Suprapubic skin (tissue), 4 donors: ENCODE measurements at regions not wholly inside any gene's neighbourhood (a gene's known extent, or its start where the extent isn't known, plus 50 kb on each side); places are given as distances from the start of the nearest gene placed in this dataset.

Source experiments
- DNase-seq, 2 donors: peaks; one replicate each; pipeline ENCODE4 v3.0.0-alpha.2; 2019; ENCODE audit warnings: low spot score in 2 of 2
- H3K27ac ChIP-seq: fragments of 200-600 bp; sonication (generic); one replicate; pipeline ENCODE4 v1.5.1; 2019
- H3K27me3 ChIP-seq: fragments of 200-600 bp; sonication (generic); one replicate; pipeline ENCODE4 v1.5.1; 2019
- H3K36me3 ChIP-seq: fragments of 200-600 bp; sonication (generic); one replicate; pipeline ENCODE4 v1.5.1; 2019
- H3K4me1 ChIP-seq: fragments of 200-600 bp; sonication (generic); one replicate; pipeline ENCODE4 v1.5.1; 2019
- H3K4me3 ChIP-seq: fragments of 200-600 bp; sonication (generic); one replicate; pipeline ENCODE4 v1.5.1; 2019; ENCODE audit warnings: mild to moderate bottlenecking
- H3K9me3 ChIP-seq: fragments of 200-600 bp; sonication (generic); one replicate; pipeline ENCODE4 v1.5.1; 2019
- CTCF ChIP-seq, 2 donors: fragments of 200-600 bp in 1 of 2; fragments of 450-650 bp in 1 of 2; sonication (generic) in 1 of 2; IDR thresholded peaks; one replicate each; pipeline ENCODE4 v1.5.1; 2016 to 2019; ENCODE audit warnings: antibody characterized with exemption in 2 of 2, mild to moderate bottlenecking in 1 of 2, moderate library complexity in 1 of 2
- EP300 ChIP-seq: sonication (generic); formaldehyde crosslinking; IDR thresholded peaks from one replicate; pipeline ENCODE4 v1.6.1; 2017; ENCODE audit warnings: antibody characterized with exemption
- POLR2A ChIP-seq, 2 donors: fragments of 450-650 bp; IDR thresholded peaks; one replicate each; pipeline ENCODE4 v1.6.1; 2017; ENCODE audit warnings: antibody characterized with exemption in 2 of 2, mild to moderate bottlenecking in 2 of 2, moderate library complexity in 2 of 2
- POLR2AphosphoS5 ChIP-seq, 3 donors: sonication (generic); formaldehyde crosslinking; IDR thresholded peaks; one replicate each; pipeline ENCODE4 v1.6.1; 2017; ENCODE audit warnings: antibody characterized with exemption in 3 of 3
- WGBS: methylation state at CpG from one replicate; pipeline ENCODE4 v1.1.5; 2018; 5-methylcytosine and 5-hydroxymethylcytosine counted together

- no peak for DNase-seq
- H3K4me1 ChIP-seq: no peaks in the 10 kb centered on the region
- peaks cover 4% of the 10 kb centered on the region for H3K27me3 ChIP-seq
- WGBS: 75% methylated on average over 4 of the region's 4 CpGs
- H3K9me3 ChIP-seq: no peaks in the 10 kb centered on the region
- H3K4me3 ChIP-seq: no peak overlapping the region
- no peaks in the 10 kb centered on the region for H3K36me3 ChIP-seq
- no peak for TF ChIP-seq POLR2A (IDR thresholded peaks at IDR 0.05)
- no peak for TF ChIP-seq CTCF (IDR thresholded peaks at IDR 0.05)
- no peak for TF ChIP-seq POLR2AphosphoS5 (IDR thresholded peaks at IDR 0.05)
- TF ChIP-seq EP300: no peak
- no peak overlapping the region for H3K27ac ChIP-seq
These were observed 66.7 kb downstream of the MARCHF4 start for GRCh38 chr2:216305574-216305973.

- TF ChIP-seq POLR2A (IDR thresholded peaks at IDR 0.05): no peak
- no peak for TF ChIP-seq EP300
- no peak for TF ChIP-seq CTCF (IDR thresholded peaks at IDR 0.05)
- TF ChIP-seq POLR2AphosphoS5 (IDR thresholded peaks at IDR 0.05): no peak
- Histone ChIP-seq H3K4me1 (no peaks in the 10 kb centered on the region), H3K27ac (no peak overlapping the region), H3K27me3 (peaks cover 4% of the 10 kb centered on the region), H3K9me3 (no peaks in the 10 kb centered on the region), H3K36me3 (no peaks in the 10 kb centered on the region), H3K4me3 (no peak overlapping the region)
- no peak for DNase-seq
- WGBS: 91% methylated on average over 3 of the region's 3 CpGs
These were observed 69.2 kb downstream of the MARCHF4 start for GRCh38 chr2:216302981-216303676.

- H3K36me3 ChIP-seq: no peaks in the 10 kb centered on the region
- H3K4me3 ChIP-seq: no peak overlapping the region
- WGBS: 78% methylated on average over 2 of the region's 2 CpGs
- no peaks in the 10 kb centered on the region for H3K9me3 ChIP-seq
- no peak for DNase-seq
- peaks cover 4% of the 10 kb centered on the region for H3K27me3 ChIP-seq
- TF ChIP-seq CTCF (IDR thresholded peaks at IDR 0.05): no peak
- TF ChIP-seq EP300: no peak
- TF ChIP-seq POLR2AphosphoS5 (IDR thresholded peaks at IDR 0.05): no peak
- TF ChIP-seq POLR2A (IDR thresholded peaks at IDR 0.05): no peak
- H3K4me1 ChIP-seq: peaks cover 4% of the 10 kb centered on the region
- H3K27ac ChIP-seq: no peak overlapping the region
These were observed 71.4 kb downstream of the MARCHF4 start for GRCh38 chr2:216300906-216301305.

GRCh38 chr2:216299588-216299987 lies 72.7 kb downstream of the MARCHF4 start:
- TF ChIP-seq POLR2AphosphoS5 (IDR thresholded peaks at IDR 0.05) (no peak), CTCF (IDR thresholded peaks at IDR 0.05) (no peak), POLR2A (IDR thresholded peaks at IDR 0.05) (no peak), EP300 (no peak)
- 70% methylated on average over 1 of the region's 1 CpG for WGBS
- DNase-seq: no peak
- H3K27ac ChIP-seq: no peak overlapping the region
- no peak overlapping the region for H3K4me3 ChIP-seq
- H3K36me3 ChIP-seq: no peaks in the 10 kb centered on the region
- peaks cover 11% of the 10 kb centered on the region for H3K4me1 ChIP-seq
- H3K27me3 ChIP-seq: peaks cover 4% of the 10 kb centered on the region
- no peaks in the 10 kb centered on the region for H3K9me3 ChIP-seq

- TF ChIP-seq CTCF (IDR thresholded peaks at IDR 0.05): no peak
- no peak for TF ChIP-seq POLR2AphosphoS5 (IDR thresholded peaks at IDR 0.05)
- no peak for TF ChIP-seq EP300
- TF ChIP-seq POLR2A (IDR thresholded peaks at IDR 0.05): no peak
- DNase-seq: no peak
These were observed 73.4 kb downstream of the MARCHF4 start for GRCh38 chr2:216298719-216299495.

More at GRCh38 chr2:216298719-216299495, 73.4 kb downstream of the MARCHF4 start:
- H3K27me3 ChIP-seq: peaks cover 4% of the 10 kb centered on the region
- H3K36me3 ChIP-seq: no peaks in the 10 kb centered on the region
- H3K9me3 ChIP-seq: no peaks in the 10 kb centered on the region
- H3K4me3 ChIP-seq: no peak overlapping the region
- H3K4me1 ChIP-seq: peaks cover 11% of the 10 kb centered on the region
- 72% methylated on average over 5 of the region's 5 CpGs for WGBS
- H3K27ac ChIP-seq: no peak overlapping the region
